Neural progenitor cell (in vitro differentiated cells): ENCODE measurements at regions not wholly inside any gene's neighbourhood (a gene's known extent, or its start where the extent isn't known, plus 50 kb on each side); places are given as distances from the start of the nearest gene placed in this dataset.

Source experiments
- CTCF ChIP-seq: fragments of 200-600 bp; sonication (generic); IDR thresholded peaks from 2 replicates; pipeline ENCODE4 v1.5.1; 2017; ENCODE audit warnings: antibody characterized with exemption, mild to moderate bottlenecking
- EZH2phosphoT487 ChIP-seq: fragments of 200-600 bp; sonication (generic); IDR thresholded peaks from 2 replicates; pipeline ENCODE4 v1.6.1; 2017; ENCODE audit warnings: antibody characterized with exemption

DNA sequence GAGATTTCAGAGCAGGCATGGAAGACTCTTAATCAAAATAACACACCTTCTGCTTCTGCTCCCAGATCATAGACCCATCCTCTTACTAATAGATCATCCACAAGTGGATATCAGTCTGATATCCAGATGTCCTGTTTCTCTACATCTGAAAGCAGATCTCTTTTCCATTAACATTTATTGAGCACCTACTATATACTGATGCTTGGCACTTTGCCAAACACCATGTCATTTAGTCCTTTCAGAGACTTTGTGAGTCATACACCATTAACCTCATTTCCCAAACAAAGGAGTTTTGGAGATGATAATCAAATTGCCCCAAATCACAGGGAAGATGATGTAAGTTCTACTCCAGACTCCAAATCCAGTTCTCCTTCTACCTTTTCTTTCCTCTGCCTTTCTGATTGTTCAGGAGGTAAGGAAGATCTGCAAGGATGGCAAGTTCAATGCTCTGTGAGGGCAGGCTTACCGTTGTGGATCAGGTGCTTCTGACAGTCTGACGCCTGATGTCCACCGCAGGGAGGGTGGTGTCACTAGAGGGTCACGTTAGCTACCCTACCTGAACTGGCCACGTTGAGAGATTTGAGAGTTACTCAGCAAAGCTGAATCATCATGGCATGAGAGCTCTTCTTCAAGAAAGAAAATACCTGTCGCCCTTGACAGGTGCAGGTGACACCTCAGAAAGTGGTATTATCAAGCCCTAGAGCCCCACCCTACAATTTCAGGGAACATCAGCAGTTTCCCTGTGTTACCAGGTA, 269.6 kb upstream of the ZMIZ1 start:
- no peak for TF ChIP-seq CTCF
- TF ChIP-seq EZH2phosphoT487: no peak
